C4-2B (cell line): ENCODE measurements at regions not wholly inside any gene's neighbourhood (a gene's known extent, or its start where the extent isn't known, plus 50 kb on each side); places are given as distances from the start of the nearest gene placed in this dataset.

Experiments used
- ZFX ChIP-seq: fragments of 450-650 bp; IDR thresholded peaks from 2 replicates; pipeline ENCODE4 v1.6.1; 2017
- TF ChIP-seq, protein P1 (sequence below): fragments of 450-650 bp; conservative IDR thresholded peaks from 2 replicates; pipeline ENCODE4 v1.5.1; 2017; ENCODE audit warnings: mild to moderate bottlenecking

DNA sequence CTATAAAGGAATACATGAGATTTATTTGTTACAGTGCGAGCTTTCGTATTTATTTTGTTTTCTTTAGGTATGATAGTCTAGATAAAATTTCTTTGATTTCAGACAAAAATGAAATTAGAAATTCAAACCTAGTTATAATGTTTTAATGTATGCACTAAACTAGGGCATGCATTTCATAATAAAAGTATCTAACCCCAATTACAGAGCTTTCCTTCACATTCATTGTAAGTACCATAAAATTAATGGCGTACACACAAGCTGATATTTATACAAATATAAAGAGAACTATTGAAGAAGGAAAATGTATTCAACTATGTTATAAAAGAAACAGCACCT lies 120.2 kb downstream of the GXYLT1 start:
- TF ChIP-seq, protein P1, sequence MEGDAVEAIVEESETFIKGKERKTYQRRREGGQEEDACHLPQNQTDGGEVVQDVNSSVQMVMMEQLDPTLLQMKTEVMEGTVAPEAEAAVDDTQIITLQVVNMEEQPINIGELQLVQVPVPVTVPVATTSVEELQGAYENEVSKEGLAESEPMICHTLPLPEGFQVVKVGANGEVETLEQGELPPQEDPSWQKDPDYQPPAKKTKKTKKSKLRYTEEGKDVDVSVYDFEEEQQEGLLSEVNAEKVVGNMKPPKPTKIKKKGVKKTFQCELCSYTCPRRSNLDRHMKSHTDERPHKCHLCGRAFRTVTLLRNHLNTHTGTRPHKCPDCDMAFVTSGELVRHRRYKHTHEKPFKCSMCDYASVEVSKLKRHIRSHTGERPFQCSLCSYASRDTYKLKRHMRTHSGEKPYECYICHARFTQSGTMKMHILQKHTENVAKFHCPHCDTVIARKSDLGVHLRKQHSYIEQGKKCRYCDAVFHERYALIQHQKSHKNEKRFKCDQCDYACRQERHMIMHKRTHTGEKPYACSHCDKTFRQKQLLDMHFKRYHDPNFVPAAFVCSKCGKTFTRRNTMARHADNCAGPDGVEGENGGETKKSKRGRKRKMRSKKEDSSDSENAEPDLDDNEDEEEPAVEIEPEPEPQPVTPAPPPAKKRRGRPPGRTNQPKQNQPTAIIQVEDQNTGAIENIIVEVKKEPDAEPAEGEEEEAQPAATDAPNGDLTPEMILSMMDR: peak; percentile 60
- no peak for TF ChIP-seq ZFX
